Lower leg skin (tissue), 3 donors: ENCODE measurements at regions not wholly inside any gene's neighbourhood (a gene's known extent, or its start where the extent isn't known, plus 50 kb on each side); places are given as distances from the start of the nearest gene placed in this dataset.

Source experiments
- CTCF ChIP-seq, 3 donors: fragments of 450-650 bp; IDR thresholded peaks; one replicate each; pipeline ENCODE4 v1.5.1; 2016; ENCODE audit warnings: antibody characterized with exemption in 3 of 3, mild to moderate bottlenecking in 3 of 3, moderate library complexity in 2 of 3
- POLR2A ChIP-seq, 2 donors: fragments of 450-650 bp; IDR thresholded peaks; one replicate each; pipeline ENCODE4 v1.6.1; 2016 to 2017; ENCODE audit warnings: antibody characterized with exemption in 2 of 2, mild to moderate bottlenecking in 1 of 2, moderate library complexity in 1 of 2

DNA sequence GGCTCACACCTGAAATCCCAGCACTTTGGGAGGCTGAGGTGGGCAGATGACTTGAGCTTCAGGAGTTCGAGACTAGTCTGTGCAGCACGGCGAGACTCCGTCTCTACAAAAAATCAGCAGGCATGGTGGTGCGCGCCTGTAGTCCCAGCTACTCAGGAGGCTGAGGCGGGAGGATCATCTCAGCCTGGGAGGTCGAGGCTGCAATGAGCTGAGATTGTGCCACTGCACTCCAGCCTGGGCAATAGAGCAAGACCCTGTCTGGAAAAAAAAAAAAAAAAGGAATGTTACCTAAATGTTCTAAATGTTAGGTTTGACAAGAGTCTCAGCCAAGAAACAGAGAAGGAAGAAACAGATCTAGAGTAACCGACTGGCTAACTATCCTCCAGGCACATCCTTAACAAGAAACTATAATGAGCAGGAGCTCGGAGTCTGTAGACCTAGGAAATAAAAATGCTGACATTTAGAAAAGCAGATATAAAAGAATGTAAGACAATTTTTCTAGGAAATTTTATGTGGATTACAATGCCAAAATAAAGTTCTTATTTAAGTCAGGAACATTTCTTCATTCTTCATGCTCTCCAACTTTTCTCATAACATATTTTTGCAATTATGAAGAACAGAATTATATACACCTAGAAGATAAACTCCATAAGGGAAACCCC lies 166.6 kb upstream of the TBCA start:
- TF ChIP-seq CTCF (IDR thresholded peaks at IDR 0.05) (no peak), POLR2A (IDR thresholded peaks at IDR 0.05) (no peak)
